RWPE2 (cell line): ENCODE measurements at regions not wholly inside any gene's neighbourhood (a gene's known extent, or its start where the extent isn't known, plus 50 kb on each side); places are given as distances from the start of the nearest gene placed in this dataset.

Source experiments
- ATAC-seq: fragments of 200-7000 bp; cut with Tn5 transposase; 3 replicates; pipeline ENCODE4 v1.9.1; 2021; ENCODE audit warnings: low read depth
- DNase-seq: peaks from one replicate; pipeline ENCODE4 v3.0.0-alpha.2; 2020; ENCODE audit warnings: low spot score
- H3K27ac ChIP-seq: fragments of 450-650 bp; 2 replicates; pipeline ENCODE4 v1.5.1; 2017; ENCODE audit warnings: mild to moderate bottlenecking; ENCODE audit not compliant: poor library complexity, severe bottlenecking
- H3K27me3 ChIP-seq: fragments of 250-450 bp; sonication (Bioruptor Pico); 2 replicates; pipeline ENCODE4 v1.5.1; 2021; ENCODE audit warnings: mild to moderate bottlenecking, moderate library complexity; ENCODE audit not compliant: insufficient read depth, poor library complexity, severe bottlenecking
- H3K36me3 ChIP-seq: fragments of 250-450 bp; sonication (Bioruptor Pico); 2 replicates; pipeline ENCODE4 v1.5.1; 2020; ENCODE audit warnings: low read depth, mild to moderate bottlenecking, moderate library complexity
- H3K4me1 ChIP-seq: fragments of 250-450 bp; sonication (Bioruptor Pico); 2 replicates; pipeline ENCODE4 v1.5.1; 2021; ENCODE audit warnings: mild to moderate bottlenecking, moderate library complexity; ENCODE audit not compliant: insufficient read depth, poor library complexity, severe bottlenecking
- H3K4me3 ChIP-seq: fragments of 250-450 bp; sonication (Bioruptor Pico); 2 replicates; pipeline ENCODE4 v1.5.1; 2021; ENCODE audit warnings: mild to moderate bottlenecking, moderate library complexity; ENCODE audit not compliant: severe bottlenecking
- H3K9me3 ChIP-seq: fragments of 250-450 bp; sonication (Bioruptor Pico); 2 replicates; pipeline ENCODE4 v1.5.1; 2021; ENCODE audit warnings: mild to moderate bottlenecking, moderate library complexity; ENCODE audit not compliant: severe bottlenecking
- TF ChIP-seq, protein P1 (sequence below): fragments of 450-650 bp; IDR thresholded peaks from one replicate; pipeline ENCODE4 v1.5.1; 2017; ENCODE audit warnings: mild to moderate bottlenecking, moderate library complexity; ENCODE audit not compliant: poor library complexity, severe bottlenecking

- H3K27ac ChIP-seq, result no peak overlapping the region
- ATAC-seq (no peak), DNase-seq (no peak)
- no peak overlapping the region for H3K4me3 ChIP-seq
- no peaks in the 10 kb centered on the region for H3K27me3 ChIP-seq
- H3K9me3 ChIP-seq, result no peaks in the 10 kb centered on the region
- TF ChIP-seq, protein P1, sequence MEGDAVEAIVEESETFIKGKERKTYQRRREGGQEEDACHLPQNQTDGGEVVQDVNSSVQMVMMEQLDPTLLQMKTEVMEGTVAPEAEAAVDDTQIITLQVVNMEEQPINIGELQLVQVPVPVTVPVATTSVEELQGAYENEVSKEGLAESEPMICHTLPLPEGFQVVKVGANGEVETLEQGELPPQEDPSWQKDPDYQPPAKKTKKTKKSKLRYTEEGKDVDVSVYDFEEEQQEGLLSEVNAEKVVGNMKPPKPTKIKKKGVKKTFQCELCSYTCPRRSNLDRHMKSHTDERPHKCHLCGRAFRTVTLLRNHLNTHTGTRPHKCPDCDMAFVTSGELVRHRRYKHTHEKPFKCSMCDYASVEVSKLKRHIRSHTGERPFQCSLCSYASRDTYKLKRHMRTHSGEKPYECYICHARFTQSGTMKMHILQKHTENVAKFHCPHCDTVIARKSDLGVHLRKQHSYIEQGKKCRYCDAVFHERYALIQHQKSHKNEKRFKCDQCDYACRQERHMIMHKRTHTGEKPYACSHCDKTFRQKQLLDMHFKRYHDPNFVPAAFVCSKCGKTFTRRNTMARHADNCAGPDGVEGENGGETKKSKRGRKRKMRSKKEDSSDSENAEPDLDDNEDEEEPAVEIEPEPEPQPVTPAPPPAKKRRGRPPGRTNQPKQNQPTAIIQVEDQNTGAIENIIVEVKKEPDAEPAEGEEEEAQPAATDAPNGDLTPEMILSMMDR, result no peak
- H3K4me1 ChIP-seq, result no peaks in the 10 kb centered on the region
- no peaks in the 10 kb centered on the region for H3K36me3 ChIP-seq
Measured at GRCh38 chr4:23979534-23979933, 89.7 kb upstream of the PPARGC1A start.

DNA sequence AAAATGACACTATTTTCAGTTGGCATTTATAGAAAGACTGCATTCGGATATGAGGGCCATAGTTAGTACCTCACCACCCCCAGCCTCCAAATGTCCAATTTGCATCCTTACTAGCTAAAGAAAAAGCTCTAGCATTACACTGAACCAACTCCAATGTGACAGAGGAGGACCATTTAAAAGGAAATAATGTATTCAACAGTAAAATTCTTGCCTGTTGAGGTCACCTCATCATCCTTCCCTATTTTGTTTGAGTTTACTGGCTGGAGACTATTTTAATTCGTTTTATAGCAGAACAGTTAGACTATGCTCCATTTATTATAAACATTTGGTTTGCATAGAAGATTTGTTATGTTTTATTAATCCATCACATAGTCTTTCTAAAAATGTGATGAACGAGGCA is 88.2 kb upstream of the PPARGC1A start:
- TF ChIP-seq, protein P1, result no peak
- H3K4me1 ChIP-seq, result no peaks in the 10 kb centered on the region
- ATAC-seq (no peak), DNase-seq (no peak)
- no peak overlapping the region for H3K4me3 ChIP-seq
- no peaks in the 10 kb centered on the region for H3K36me3 ChIP-seq
- no peaks in the 10 kb centered on the region for H3K9me3 ChIP-seq
- H3K27me3 ChIP-seq, result no peaks in the 10 kb centered on the region
- no peak overlapping the region for H3K27ac ChIP-seq

GRCh38 chr4:23976423-23976822 is 86.6 kb upstream of the PPARGC1A start:
- DNase-seq (no peak), ATAC-seq (no peak)
- H3K36me3 ChIP-seq, result no peaks in the 10 kb centered on the region
- H3K4me1 ChIP-seq, result no peaks in the 10 kb centered on the region
- H3K9me3 ChIP-seq, result no peaks in the 10 kb centered on the region
- no peaks in the 10 kb centered on the region for H3K27me3 ChIP-seq
- no peak overlapping the region for H3K27ac ChIP-seq
- TF ChIP-seq, protein P1, result no peak
- no peak overlapping the region for H3K4me3 ChIP-seq

GRCh38 chr4:23973308-23973855 is 83.5 kb upstream of the PPARGC1A start:
- H3K9me3 ChIP-seq, result no peaks in the 10 kb centered on the region
- H3K4me3 ChIP-seq, result no peak overlapping the region
- no peaks in the 10 kb centered on the region for H3K27me3 ChIP-seq
- H3K27ac ChIP-seq, result no peak overlapping the region
- no peaks in the 10 kb centered on the region for H3K36me3 ChIP-seq
- H3K4me1 ChIP-seq, result no peaks in the 10 kb centered on the region
- TF ChIP-seq, protein P1, result no peak
- DNase-seq, result no peak
- no peak for ATAC-seq

DNA sequence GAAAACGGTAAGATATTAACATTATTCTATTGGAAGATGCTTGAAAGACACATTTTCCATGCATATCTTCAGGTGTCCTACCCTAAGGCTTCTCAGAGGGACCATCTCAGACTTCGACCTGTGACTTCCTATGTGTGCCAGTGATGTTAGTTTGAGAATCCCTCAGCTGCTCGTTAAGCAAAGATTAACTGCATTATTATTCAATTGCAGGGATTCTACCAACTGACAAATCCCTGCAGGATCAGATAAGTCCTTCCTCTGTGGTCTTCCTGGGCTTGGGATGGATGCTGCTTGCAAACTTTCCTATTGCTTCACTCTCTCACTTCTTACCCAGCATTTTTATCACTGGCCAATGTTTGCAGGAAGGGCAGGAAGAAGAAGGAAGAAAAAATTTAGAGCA is 83.0 kb upstream of the PPARGC1A start:
- no peak overlapping the region for H3K4me3 ChIP-seq
- ATAC-seq (no peak), DNase-seq (no peak)
- no peak overlapping the region for H3K27ac ChIP-seq
- TF ChIP-seq, protein P1, result no peak
- no peaks in the 10 kb centered on the region for H3K27me3 ChIP-seq
- no peaks in the 10 kb centered on the region for H3K36me3 ChIP-seq
- no peaks in the 10 kb centered on the region for H3K4me1 ChIP-seq
- no peaks in the 10 kb centered on the region for H3K9me3 ChIP-seq
